GM12874 (cell line): ENCODE measurements at regions not wholly inside any gene's neighbourhood (a gene's known extent, or its start where the extent isn't known, plus 50 kb on each side); places are given as distances from the start of the nearest gene placed in this dataset.

ENCODE experiments used
- CTCF ChIP-seq: IDR thresholded peaks from 2 replicates; pipeline ENCODE4 v1.5.1; 2011; ENCODE audit warnings: low read depth, mild to moderate bottlenecking, control low read depth, low read length, moderate library complexity; ENCODE audit not compliant: insufficient read depth

- no peak for TF ChIP-seq CTCF
Observed at GRCh38 chr3:38988955-38989354, 62.8 kb downstream of the SCN11A start.

GRCh38 chr3:38987456-38987855, 64.3 kb downstream of the SCN11A start:
- TF ChIP-seq CTCF: no peak

- TF ChIP-seq CTCF: no peak
Observed at GRCh38 chr3:38986901-38987300, 64.8 kb downstream of the SCN11A start.

- no peak for TF ChIP-seq CTCF
Observed at GRCh38 chr3:38985981-38986380, 65.8 kb downstream of the SCN11A start.

GRCh38 chr3:38985581-38985980, 66.2 kb downstream of the SCN11A start:
- no peak for TF ChIP-seq CTCF

GRCh38 chr3:38984731-38985130, 67.0 kb downstream of the SCN11A start:
- TF ChIP-seq CTCF: no peak

- no peak for TF ChIP-seq CTCF
Observed at GRCh38 chr3:38984110-38984509, 67.6 kb downstream of the SCN11A start.

- TF ChIP-seq CTCF: no peak
Observed at GRCh38 chr3:38980938-38981337, 70.8 kb downstream of the SCN11A start.
